GM18499 (cell line): ENCODE measurements at regions not wholly inside any gene's neighbourhood (a gene's known extent, or its start where the extent isn't known, plus 50 kb on each side); places are given as distances from the start of the nearest gene placed in this dataset.
"Not testable (repeated sequence)": the region's sequence is repeated elsewhere in the genome, so short reads cannot be mapped to it uniquely, and the experiment has no call there.

ENCODE experiments used
- ATAC-seq: cut with Tn5 transposase; IDR thresholded peaks from one replicate; pipeline ENCODE4 v1.9.1; 2021; ENCODE audit warnings: moderate number of reproducible peaks; ENCODE audit not compliant: insufficient read depth, unreplicated experiment

GRCh38 chr6:28656715-28657114, 131.0 kb downstream of the GPX5 start:
- no peak for ATAC-seq

DNA sequence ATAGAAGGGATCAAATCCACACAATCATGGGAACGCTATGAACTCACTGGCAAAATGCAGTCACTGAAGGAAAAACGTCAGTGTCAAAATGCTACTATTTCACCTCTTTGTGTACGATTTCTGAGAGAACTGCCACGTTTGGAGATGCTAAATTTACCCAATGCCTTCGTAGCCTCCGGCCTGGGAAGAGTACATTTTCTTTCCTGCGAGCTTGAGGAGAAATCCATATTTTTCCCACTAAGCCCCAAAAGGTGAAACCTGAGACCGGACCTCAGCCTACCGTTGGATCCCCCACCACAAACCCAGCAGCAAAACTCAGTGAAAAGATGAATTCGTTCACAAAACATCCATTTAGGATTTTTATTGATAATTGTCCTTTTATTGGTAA, 131.7 kb downstream of the GPX5 start:
- no peak for ATAC-seq

DNA sequence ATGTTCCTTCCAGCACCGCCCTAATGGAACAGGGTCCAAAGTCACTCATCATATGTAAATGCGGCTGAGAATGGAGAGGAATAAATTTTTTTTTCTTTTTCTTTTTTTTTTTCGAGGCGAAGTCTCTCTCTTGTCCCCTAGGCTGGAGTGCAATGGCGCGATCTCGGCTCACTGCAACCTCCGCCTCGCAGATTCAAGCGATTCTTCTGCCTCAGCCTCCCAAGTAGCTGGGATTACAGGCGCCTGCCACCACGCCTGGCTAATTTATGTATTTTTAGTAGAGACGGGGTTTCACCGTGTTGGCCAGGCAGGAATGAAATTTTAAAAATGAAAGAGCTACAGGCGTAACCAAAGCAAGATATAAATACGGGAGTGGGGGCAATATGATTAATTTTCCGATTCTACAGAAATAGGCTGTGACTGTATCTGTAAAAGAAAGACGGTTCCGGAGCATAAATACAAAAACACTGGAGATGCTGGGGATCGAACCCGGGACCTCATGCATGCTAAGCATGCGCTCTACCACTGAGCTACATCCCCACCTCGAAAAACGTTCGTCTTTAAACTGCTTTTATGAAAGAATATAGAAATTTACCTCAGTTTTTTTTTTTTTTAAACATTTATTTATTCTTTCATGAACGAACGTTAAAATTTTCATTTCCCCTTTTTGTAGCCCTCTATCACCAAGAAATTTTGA, 132.2 kb downstream of the GPX5 start:
- ATAC-seq, result no peak

GRCh38 chr6:28658475-28659249, 133.0 kb downstream of the GPX5 start:
- no peak for ATAC-seq

- ATAC-seq, result no peak
Observed at GRCh38 chr6:28659250-28659566, 133.5 kb downstream of the GPX5 start.

- no peak for ATAC-seq
Observed at GRCh38 chr6:28661097-28661713, 135.5 kb downstream of the GPX5 start.

GRCh38 chr6:28664870-28665396, 139.3 kb downstream of the GPX5 start:
- no peak for ATAC-seq

DNA sequence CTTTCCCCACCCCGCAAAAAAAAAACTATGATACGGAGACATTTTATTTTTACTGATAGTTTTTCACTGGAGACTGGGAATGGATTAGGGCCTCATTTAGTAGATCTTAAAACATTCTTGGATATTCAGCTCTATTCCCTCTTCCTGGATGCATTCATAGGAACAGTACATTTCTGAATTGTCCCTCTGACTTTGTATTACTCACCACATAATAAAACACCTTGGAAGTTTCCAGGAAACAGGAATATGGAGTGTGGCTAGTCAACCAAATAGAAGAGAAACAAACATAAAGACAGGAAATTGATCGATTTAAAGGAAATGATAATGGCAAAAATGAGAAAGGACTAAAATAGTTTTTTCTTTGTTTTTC, 147.7 kb downstream of the GPX5 start:
- ATAC-seq, result no peak

DNA sequence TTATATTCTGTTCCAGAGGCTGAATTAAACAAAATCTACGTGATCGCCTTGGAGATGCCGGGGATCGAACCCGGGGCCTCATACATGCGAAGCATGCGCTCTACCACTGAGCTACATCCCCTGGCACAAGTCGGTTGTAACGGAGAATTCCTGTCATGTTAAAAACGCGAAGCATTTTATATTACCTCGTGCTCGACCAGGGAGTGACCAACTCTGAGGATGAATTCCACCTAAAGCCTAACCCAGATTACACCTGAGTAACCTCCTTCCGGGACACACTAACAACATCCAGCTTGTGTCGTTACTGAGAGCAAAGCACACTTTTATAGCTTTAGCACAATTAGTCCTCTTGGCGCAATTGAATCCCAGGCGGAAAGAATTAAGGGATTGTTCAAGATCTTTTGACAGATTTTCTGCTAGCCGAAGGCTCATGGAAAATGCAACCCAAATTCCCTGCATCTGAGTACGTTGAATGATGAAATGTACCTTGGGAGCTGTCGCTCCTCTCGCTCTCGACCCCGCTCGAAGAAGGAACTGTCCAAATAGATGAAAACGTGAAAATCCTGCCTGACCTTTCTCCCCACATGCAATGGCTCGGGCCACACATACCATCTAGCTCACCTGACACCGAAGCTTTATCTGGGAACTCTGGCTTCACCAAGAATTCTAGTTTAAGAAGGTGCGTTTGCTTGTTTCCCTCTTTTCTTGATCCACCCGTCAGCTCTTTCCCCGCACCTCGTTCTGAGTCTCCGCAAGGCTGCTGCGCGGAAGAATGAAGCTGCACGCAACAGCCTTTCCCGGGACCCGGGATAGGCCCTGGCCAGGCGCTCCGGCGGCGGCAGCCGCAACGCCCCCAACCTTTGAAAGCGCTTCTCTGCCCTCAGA, 148.3 kb downstream of the GPX5 start:
- ATAC-seq, result no peak

DNA sequence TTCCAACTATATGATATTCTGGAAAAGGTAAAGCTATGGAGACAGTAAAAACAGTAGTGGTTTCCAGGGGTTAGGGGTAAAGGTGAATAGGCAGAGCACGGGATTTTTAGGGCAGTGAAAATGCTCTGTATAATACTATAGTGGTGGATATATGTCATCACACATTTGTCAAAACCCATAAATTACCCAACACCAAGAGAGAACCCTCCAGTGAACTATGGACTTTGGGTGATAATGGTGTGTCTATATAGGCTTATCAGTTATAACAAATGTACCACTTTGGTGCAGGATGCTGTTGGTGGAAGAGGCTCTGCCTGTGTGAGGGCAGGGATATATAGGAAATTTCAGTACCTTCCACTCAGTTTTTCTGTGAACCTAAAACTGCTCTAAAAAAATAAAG, 149.9 kb downstream of the GPX5 start:
- no peak for ATAC-seq

DNA sequence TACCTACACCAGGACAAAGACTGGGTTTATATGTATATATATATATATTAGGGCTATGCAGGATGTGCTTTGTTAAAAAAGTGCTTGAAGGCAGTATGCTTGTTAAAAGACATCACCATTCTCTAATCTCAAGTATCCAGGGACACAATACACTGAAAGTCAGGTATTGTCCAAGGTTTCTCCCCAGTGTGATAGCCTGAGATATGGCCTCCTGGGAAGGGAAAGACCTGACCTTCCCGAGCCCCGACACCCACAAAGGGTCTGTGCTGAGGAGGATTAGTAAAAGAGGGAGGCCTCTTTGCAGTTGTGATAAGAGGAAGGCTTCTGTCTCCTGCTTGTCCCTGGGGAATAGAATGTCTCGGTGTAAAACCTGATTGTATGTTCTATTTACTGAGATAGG, 156.9 kb downstream of the GPX5 start:
- no peak for ATAC-seq

- not testable (repeated sequence) for ATAC-seq
Observed at GRCh38 chr6:28682956-28683685, 157.4 kb downstream of the GPX5 start.

- ATAC-seq, result no peak
Observed at GRCh38 chr6:28683945-28684538, 158.4 kb downstream of the GPX5 start.

GRCh38 chr6:28685960-28686359, 160.3 kb downstream of the GPX5 start:
- ATAC-seq, result not testable (repeated sequence)

DNA sequence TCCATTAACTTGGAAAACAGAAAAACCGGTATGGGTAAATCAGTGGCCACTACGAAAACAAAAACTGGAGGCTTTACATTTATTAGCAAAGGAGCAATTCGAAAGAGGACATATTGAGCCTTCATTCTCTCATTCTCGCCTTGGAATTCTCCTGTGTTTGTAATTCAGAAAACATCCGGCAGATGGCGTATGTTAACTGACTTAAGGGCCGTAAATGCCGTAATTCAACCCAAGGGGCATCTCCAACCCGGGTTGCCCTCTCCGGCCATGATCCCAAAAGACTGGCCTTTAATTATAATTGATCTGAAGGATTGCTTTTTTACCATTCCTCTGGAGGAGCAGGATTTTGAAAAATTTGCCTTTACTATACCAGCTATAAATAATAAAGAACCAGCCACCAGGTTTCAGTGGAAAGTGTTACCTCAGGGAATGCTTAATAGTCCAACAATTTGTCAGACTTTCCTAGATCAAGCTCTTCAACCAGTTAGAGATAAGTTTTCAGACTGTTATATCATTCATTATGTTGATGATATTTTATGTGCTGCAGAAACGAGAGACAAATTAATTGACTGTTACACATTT, 160.9 kb downstream of the GPX5 start:
- not testable (repeated sequence) for ATAC-seq

DNA sequence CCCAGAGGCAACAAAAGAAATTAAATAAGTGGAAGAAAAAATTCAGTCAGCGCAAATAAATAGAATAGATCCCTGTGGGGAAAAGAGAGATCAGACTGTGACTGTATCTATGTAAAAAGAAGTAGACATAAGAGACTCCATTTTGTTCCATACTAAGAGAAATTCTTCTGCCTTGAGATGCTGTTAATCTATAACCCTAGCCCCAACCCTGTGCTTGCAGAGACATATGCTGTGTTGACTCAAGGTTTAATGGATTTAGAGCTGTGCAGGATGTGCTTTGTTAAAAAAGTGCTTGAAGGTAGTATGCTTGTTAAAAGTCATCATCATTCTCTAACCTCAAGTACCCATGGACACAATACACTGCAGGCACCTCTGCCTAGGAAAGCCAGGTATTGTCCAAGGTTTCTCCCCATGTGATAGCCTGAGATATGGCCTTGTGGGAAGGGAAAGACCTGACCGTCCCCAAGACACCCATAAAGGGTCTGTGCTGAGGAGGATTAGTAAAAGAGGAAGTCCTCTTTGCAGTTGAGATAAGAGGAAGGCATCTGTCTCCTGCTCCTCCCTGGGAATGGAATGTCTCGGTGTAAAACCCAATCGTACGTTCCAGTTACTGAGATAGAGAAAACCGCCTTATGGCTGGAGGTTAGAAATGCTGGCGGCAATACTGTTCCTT, 161.8 kb downstream of the GPX5 start:
- ATAC-seq, result not testable (repeated sequence)

DNA sequence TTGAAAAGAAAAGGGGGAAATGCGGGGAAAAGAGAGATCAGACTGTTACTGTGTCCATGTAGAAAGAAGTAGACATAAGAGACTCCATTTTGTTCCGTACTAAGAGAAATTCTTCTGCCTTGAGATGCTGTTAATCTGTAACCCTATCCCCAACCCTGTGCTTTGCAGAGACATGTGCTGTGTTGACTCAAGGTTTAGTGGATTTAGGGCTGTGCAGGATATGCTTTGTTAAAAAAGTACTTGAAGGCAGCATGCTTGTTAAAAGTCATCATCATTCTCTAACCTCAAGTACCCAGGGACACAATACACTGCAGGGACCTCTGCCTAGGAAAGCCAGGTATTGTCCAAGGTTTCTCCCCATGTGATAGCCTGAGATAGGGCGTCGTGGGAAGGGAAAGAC, 166.3 kb downstream of the GPX5 start:
- ATAC-seq, result not testable (repeated sequence)

- no peak for ATAC-seq
Observed at GRCh38 chr6:28693033-28693750, 167.5 kb downstream of the GPX5 start.
